VCaP (cell line): ENCODE measurements at regions not wholly inside any gene's neighbourhood (a gene's known extent, or its start where the extent isn't known, plus 50 kb on each side); places are given as distances from the start of the nearest gene placed in this dataset.

Source experiments
- H3K27ac ChIP-seq: fragments of 450-650 bp; 2 replicates; pipeline ENCODE4 v1.5.1; 2017
- TF ChIP-seq, protein P1 (sequence below): fragments of 450-650 bp; conservative IDR thresholded peaks from 2 replicates; pipeline ENCODE4 v1.5.1; 2017; ENCODE audit warnings: mild to moderate bottlenecking, moderate library complexity

DNA sequence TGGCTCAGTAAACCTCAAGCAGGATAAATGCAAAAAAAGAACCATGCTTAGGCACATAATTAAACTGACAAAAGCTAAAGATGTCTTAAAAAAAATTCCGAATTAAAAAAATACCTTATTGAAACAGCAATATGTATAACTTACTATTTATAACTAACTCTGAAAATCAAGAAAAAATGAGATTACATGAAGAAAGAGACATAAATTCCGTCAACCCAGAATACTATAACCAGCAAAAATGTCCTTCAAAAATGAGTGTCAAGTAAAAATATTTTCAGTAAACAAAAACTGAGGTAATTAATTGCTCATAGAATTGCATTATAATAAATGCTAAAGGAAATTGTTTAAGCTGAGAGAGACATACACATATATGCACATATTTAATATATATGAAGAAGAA is 474.5 kb upstream of the SYT4 start:
- H3K27ac ChIP-seq, result no peak overlapping the region
- TF ChIP-seq, protein P1, sequence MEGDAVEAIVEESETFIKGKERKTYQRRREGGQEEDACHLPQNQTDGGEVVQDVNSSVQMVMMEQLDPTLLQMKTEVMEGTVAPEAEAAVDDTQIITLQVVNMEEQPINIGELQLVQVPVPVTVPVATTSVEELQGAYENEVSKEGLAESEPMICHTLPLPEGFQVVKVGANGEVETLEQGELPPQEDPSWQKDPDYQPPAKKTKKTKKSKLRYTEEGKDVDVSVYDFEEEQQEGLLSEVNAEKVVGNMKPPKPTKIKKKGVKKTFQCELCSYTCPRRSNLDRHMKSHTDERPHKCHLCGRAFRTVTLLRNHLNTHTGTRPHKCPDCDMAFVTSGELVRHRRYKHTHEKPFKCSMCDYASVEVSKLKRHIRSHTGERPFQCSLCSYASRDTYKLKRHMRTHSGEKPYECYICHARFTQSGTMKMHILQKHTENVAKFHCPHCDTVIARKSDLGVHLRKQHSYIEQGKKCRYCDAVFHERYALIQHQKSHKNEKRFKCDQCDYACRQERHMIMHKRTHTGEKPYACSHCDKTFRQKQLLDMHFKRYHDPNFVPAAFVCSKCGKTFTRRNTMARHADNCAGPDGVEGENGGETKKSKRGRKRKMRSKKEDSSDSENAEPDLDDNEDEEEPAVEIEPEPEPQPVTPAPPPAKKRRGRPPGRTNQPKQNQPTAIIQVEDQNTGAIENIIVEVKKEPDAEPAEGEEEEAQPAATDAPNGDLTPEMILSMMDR, result no peak

- TF ChIP-seq, protein P1, result no peak
- no peak overlapping the region for H3K27ac ChIP-seq
These were observed 480.0 kb upstream of the SYT4 start for GRCh38 chr18:43757273-43757672.

DNA sequence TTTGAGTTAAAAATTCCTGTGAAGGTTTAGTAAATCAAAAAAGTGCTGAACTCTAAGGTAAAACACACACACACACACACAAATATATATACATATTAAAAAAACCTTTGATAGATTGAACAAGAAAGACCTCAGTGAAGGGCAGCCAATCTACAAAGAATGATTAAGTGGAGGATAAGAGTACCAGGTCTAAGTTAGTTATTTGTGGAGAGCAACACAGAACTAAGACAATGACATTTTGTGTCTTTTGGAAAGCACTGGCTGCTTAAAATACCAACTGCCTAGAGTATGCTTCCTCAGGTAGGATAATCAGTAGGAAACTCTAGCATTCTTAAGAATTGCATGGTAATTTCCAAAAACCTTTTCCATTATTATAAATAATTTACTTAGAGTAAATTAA is 481.4 kb upstream of the SYT4 start:
- TF ChIP-seq, protein P1, result no peak
- H3K27ac ChIP-seq, result no peak overlapping the region

- no peak overlapping the region for H3K27ac ChIP-seq
These were observed 482.7 kb upstream of the SYT4 start for GRCh38 chr18:43760010-43760409.

DNA sequence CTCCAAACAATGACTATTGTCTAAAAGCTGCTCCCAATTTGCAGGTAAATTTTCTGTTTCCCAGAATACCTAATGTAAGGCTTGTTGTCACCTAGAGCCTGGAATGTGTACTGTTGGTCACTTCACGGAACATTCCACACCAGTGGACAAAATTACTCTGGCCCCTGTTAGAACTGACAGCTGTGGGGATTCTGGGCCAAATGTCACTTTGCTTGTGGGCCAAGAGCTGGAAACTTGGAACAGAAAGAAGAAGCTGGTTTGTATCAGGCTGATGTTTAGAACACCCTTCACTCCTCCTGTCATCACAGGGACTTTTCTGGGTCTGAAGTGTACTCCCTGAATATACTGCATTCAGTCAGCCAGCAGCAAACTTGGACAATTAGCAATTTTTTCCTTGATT is 495.6 kb upstream of the SYT4 start:
- TF ChIP-seq, protein P1, result no peak
- no peak overlapping the region for H3K27ac ChIP-seq

More at GRCh38 chr18:43760010-43760409, 482.7 kb upstream of the SYT4 start:
- TF ChIP-seq, protein P1, result no peak

DNA sequence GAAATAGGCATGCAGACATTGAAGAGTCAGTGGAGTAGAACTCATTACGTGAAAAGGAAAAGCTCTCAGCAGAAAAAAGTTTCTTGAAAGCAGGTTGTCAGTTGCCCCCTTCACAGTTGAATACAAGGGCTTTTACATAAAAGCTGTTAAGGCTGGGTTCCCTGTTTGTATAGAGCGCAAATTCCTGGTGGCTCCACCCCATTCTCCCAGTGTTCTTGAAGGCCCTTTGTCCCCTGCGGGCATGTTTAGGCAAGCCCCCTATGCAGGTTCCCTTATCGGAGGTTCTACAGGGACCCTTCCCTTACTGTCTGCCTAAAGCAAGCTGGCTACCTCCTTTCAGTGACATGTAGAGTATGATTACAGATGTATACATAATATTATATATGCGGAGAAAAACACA is 497.2 kb upstream of the SYT4 start:
- TF ChIP-seq, protein P1, result no peak
- no peak overlapping the region for H3K27ac ChIP-seq

GRCh38 chr18:43775591-43775990 is 498.3 kb upstream of the SYT4 start:
- TF ChIP-seq, protein P1, result no peak
- no peak overlapping the region for H3K27ac ChIP-seq

GRCh38 chr18:43776997-43777396 is 499.7 kb upstream of the SYT4 start:
- no peak overlapping the region for H3K27ac ChIP-seq
- TF ChIP-seq, protein P1, result no peak
